Activated gamma-delta T cell treated with anti-CD3 and anti-CD28 coated beads, Interleukin-2, amount 50 U/mL, for 16 hours (primary cell): ENCODE measurements at regions not wholly inside any gene's neighbourhood (a gene's known extent, or its start where the extent isn't known, plus 50 kb on each side); places are given as distances from the start of the nearest gene placed in this dataset.
"Not testable (repeated sequence)": the region's sequence is repeated elsewhere in the genome, so short reads cannot be mapped to it uniquely, and the experiment has no call there.

Experiments used
- DNase-seq: peaks from one replicate; pipeline ENCODE4 v3.0.0-alpha.2; 2020; ENCODE audit warnings: low read depth

- no peak for DNase-seq
Observed at GRCh38 chr15:98277602-98278001, 317.1 kb downstream of the ARRDC4 start.

- no peak for DNase-seq
Observed at GRCh38 chr15:98280284-98280975, 319.9 kb downstream of the ARRDC4 start.

- no peak for DNase-seq
Observed at GRCh38 chr15:98281130-98281529, 320.6 kb downstream of the ARRDC4 start.

GRCh38 chr15:98282656-98283332, 322.3 kb downstream of the ARRDC4 start:
- DNase-seq, result no peak

- no peak for DNase-seq
Observed at GRCh38 chr15:98286200-98286599, 325.7 kb downstream of the ARRDC4 start.

GRCh38 chr15:98286831-98287230, 326.3 kb downstream of the ARRDC4 start:
- DNase-seq, result no peak

GRCh38 chr15:98288091-98288590, 327.6 kb downstream of the ARRDC4 start:
- DNase-seq, result no peak

- no peak for DNase-seq
Observed at GRCh38 chr15:98289747-98290146, 329.2 kb downstream of the ARRDC4 start.

GRCh38 chr15:98292442-98293240, 332.1 kb downstream of the ARRDC4 start:
- no peak for DNase-seq

- no peak for DNase-seq
Observed at GRCh38 chr15:98294126-98294525, 333.6 kb downstream of the ARRDC4 start.

- DNase-seq, result not testable (repeated sequence)
Observed at GRCh38 chr15:98295101-98295759, 334.7 kb downstream of the ARRDC4 start.

GRCh38 chr15:98296653-98297052, 336.1 kb downstream of the ARRDC4 start:
- DNase-seq, result no peak

- no peak for DNase-seq
Observed at GRCh38 chr15:98304371-98304770, 343.9 kb downstream of the ARRDC4 start.

GRCh38 chr15:98308117-98308516, 340.2 kb upstream of the IGF1R start:
- no peak for DNase-seq

GRCh38 chr15:98311566-98312188, 336.7 kb upstream of the IGF1R start:
- peak; percentile 48 for DNase-seq

GRCh38 chr15:98312913-98313312, 335.4 kb upstream of the IGF1R start:
- no peak for DNase-seq

- DNase-seq, result no peak
Observed at GRCh38 chr15:98315971-98316370, 332.4 kb upstream of the IGF1R start.

- no peak for DNase-seq
Observed at GRCh38 chr15:98321896-98322295, 326.4 kb upstream of the IGF1R start.

- no peak for DNase-seq
Observed at GRCh38 chr15:98322581-98322980, 325.8 kb upstream of the IGF1R start.

- no peak for DNase-seq
Observed at GRCh38 chr15:98324341-98324970, 323.9 kb upstream of the IGF1R start.

- DNase-seq, result no peak
Observed at GRCh38 chr15:98326804-98327203, 321.5 kb upstream of the IGF1R start.
